CD4-positive, alpha-beta T cell (primary cell): ENCODE measurements at regions not wholly inside any gene's neighbourhood (a gene's known extent, or its start where the extent isn't known, plus 50 kb on each side); places are given as distances from the start of the nearest gene placed in this dataset.

Experiments
- ATAC-seq: fragments of 200-7000 bp; cut with Tn5 transposase; one replicate; pipeline ENCODE4 v1.10.0; 2022; ENCODE audit warnings: mild to moderate bottlenecking; ENCODE audit not compliant: poor library complexity
- CTCF ChIA-PET: fragments of 350-600 bp; sonication (Branson Sonifier 250); formaldehyde crosslinking; loops from one replicate; lab custom pipeline; 2021; ENCODE audit warnings: antibody characterized with exemption, inconsistent platforms; lab: Charles Lee
- POLR2A ChIA-PET: fragments of 350-600 bp; sonication (Branson Sonifier 250); formaldehyde crosslinking; loops from one replicate; lab custom pipeline; 2021; ENCODE audit warnings: antibody characterized with exemption, inconsistent platforms; lab: Charles Lee
- DNase-seq, 14 experiments: peaks; one replicate each; pipeline ENCODE4 v3.0.0-alpha.2; 2013 to 2020; ENCODE audit warnings: mixed read lengths in 2 of 14
- H3K27ac ChIP-seq, 2 donors: one replicate each; pipeline versions ENCODE4 v1.5.1 to v1.7.0; 2013; ENCODE audit warnings: low read length in 2 of 2, low read depth in 1 of 2, mild to moderate bottlenecking in 1 of 2
- H3K27me3 ChIP-seq, 2 experiments: 1 replicate in 1 of 2; 2 replicates in 1 of 2; pipeline versions ENCODE4 v1.6.1 to v1.7.0; 2013; ENCODE audit warnings: low read length in 2 of 2, control low read depth in 1 of 2, mild to moderate bottlenecking in 1 of 2, moderate library complexity in 1 of 2; ENCODE audit not compliant: insufficient read depth in 2 of 2, control insufficient read depth in 1 of 2
- H3K36me3 ChIP-seq: one replicate; pipeline ENCODE4 v1.6.1; 2013; ENCODE audit warnings: low read length, control low read depth; ENCODE audit not compliant: insufficient read depth
- H3K4me1 ChIP-seq: one replicate; pipeline ENCODE4 v1.6.1; 2013; ENCODE audit warnings: low read length, control low read depth; ENCODE audit not compliant: insufficient read depth
- H3K4me3 ChIP-seq: one replicate; pipeline ENCODE4 v1.5.1; 2013; ENCODE audit warnings: mild to moderate bottlenecking, low read length, moderate library complexity
- H3K9me3 ChIP-seq, 2 experiments: 1 replicate in 1 of 2; 2 replicates in 1 of 2; pipeline versions ENCODE4 v1.6.1 to v1.7.0; 2013; ENCODE audit warnings: low read length in 2 of 2, mild to moderate bottlenecking in 2 of 2, control low read depth in 1 of 2, moderate library complexity in 1 of 2; ENCODE audit not compliant: control insufficient read depth in 1 of 2, insufficient read depth in 1 of 2
- H3K27ac Mint-ChIP-seq: one replicate; pipeline ENCODE4 v1.8.0; 2020; ENCODE audit warnings: mixed read lengths
- H3K27me3 Mint-ChIP-seq: one replicate; pipeline ENCODE4 v1.8.0; 2021; ENCODE audit warnings: mixed read lengths
- H3K36me3 Mint-ChIP-seq: one replicate; pipeline ENCODE4 v1.8.0; 2021; ENCODE audit warnings: low read depth, mixed read lengths
- H3K4me1 Mint-ChIP-seq: one replicate; pipeline ENCODE4 v1.8.0; 2021; ENCODE audit warnings: low read depth, mixed read lengths
- H3K4me3 Mint-ChIP-seq: one replicate; pipeline ENCODE4 v1.8.0; 2020; ENCODE audit warnings: mild to moderate bottlenecking, mixed read lengths
- H3K9me3 Mint-ChIP-seq: one replicate; pipeline ENCODE4 v1.8.0; 2020; ENCODE audit warnings: mixed read lengths
- intact Hi-C, 2 experiments: fragments of 100-400 bp; cut with DNase I in 1 of 2; cut with micrococcal nuclease in 1 of 2; formaldehyde crosslinking; loops; one replicate each; pipeline versions ENCODE4 v1.15.1 to v1.9.0; 2023 to 2025; cut with DNase I, micrococcal nuclease
- TF ChIP-seq, protein P1 (sequence below): fragments of 200-600 bp; IDR thresholded peaks from one replicate; pipeline ENCODE4 v1.8.0; 2022; ENCODE audit warnings: antibody characterized with exemption, mild to moderate bottlenecking

GRCh38 chr14:98328496-98328895 is 943.5 kb downstream of the BCL11B start:
- no peak overlapping the region for H3K27ac ChIP-seq
- ChIA-PET POLR2A (no interaction called here), CTCF (no interaction called here)
- no peaks in the 10 kb centered on the region for H3K4me1 ChIP-seq
- ATAC-seq: no peak
- Mint-ChIP-seq H3K4me1 (peaks cover 4% of the 10 kb centered on the region), H3K36me3 (no peaks in the 10 kb centered on the region), H3K4me3 (no peak overlapping the region), H3K27me3 (no peaks in the 10 kb centered on the region), H3K9me3 (peaks cover 8% of the 10 kb centered on the region), H3K27ac (no peak overlapping the region)
- DNase-seq: no peak
- TF ChIP-seq, protein P1, sequence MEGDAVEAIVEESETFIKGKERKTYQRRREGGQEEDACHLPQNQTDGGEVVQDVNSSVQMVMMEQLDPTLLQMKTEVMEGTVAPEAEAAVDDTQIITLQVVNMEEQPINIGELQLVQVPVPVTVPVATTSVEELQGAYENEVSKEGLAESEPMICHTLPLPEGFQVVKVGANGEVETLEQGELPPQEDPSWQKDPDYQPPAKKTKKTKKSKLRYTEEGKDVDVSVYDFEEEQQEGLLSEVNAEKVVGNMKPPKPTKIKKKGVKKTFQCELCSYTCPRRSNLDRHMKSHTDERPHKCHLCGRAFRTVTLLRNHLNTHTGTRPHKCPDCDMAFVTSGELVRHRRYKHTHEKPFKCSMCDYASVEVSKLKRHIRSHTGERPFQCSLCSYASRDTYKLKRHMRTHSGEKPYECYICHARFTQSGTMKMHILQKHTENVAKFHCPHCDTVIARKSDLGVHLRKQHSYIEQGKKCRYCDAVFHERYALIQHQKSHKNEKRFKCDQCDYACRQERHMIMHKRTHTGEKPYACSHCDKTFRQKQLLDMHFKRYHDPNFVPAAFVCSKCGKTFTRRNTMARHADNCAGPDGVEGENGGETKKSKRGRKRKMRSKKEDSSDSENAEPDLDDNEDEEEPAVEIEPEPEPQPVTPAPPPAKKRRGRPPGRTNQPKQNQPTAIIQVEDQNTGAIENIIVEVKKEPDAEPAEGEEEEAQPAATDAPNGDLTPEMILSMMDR: no peak
- no peaks in the 10 kb centered on the region for H3K27me3 ChIP-seq
- intact Hi-C loops: no loop called here
- no peaks in the 10 kb centered on the region for H3K36me3 ChIP-seq
- no peak overlapping the region for H3K4me3 ChIP-seq
- no peaks in the 10 kb centered on the region for H3K9me3 ChIP-seq

- Mint-ChIP-seq H3K27me3 (no peaks in the 10 kb centered on the region), H3K9me3 (peaks cover 7% of the 10 kb centered on the region), H3K27ac (no peak overlapping the region), H3K36me3 (no peaks in the 10 kb centered on the region), H3K4me1 (no peaks in the 10 kb centered on the region), H3K4me3 (no peak overlapping the region)
- Histone ChIP-seq H3K4me3 (no peak overlapping the region), H3K27me3 (no peaks in the 10 kb centered on the region), H3K4me1 (no peaks in the 10 kb centered on the region), H3K27ac (no peak overlapping the region), H3K36me3 (no peaks in the 10 kb centered on the region), H3K9me3 (no peaks in the 10 kb centered on the region)
- ATAC-seq: no peak
- ChIA-PET POLR2A (no interaction called here), CTCF (no interaction called here)
- DNase-seq: no peak
- intact Hi-C loops: no loop called here
- TF ChIP-seq, protein P1: no peak
Observed at GRCh38 chr14:98334186-98334585, 937.8 kb downstream of the BCL11B start.

DNA sequence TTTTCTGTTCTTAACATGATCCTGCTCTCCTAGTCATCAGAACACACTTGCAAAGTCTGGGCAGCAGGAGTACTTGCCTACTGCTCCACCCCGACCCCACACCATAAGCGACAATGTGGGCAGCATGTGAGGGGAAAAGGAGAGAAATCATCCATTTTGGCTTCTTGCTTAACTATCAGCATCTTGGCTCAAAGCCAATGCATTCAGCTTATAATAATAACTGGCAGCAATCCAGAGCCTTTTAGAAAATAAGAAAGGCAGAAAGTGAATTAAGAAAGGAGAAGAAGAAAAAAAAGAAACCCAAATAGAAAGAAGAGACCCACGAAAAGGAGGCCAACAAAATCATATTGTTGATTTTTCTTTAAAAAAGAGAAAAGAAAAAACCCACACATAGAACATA is 930.8 kb downstream of the BCL11B start:
- Histone ChIP-seq H3K4me3 (no peak overlapping the region), H3K36me3 (no peaks in the 10 kb centered on the region), H3K27me3 (no peaks in the 10 kb centered on the region), H3K27ac (no peak overlapping the region), H3K4me1 (peaks cover 3% of the 10 kb centered on the region), H3K9me3 (no peaks in the 10 kb centered on the region)
- Mint-ChIP-seq H3K27me3 (no peaks in the 10 kb centered on the region), H3K36me3 (no peaks in the 10 kb centered on the region), H3K27ac (no peak overlapping the region), H3K4me3 (no peak overlapping the region), H3K9me3 (peaks cover 3% of the 10 kb centered on the region), H3K4me1 (peaks cover 5% of the 10 kb centered on the region)
- ChIA-PET POLR2A (no interaction called here), CTCF (no interaction called here)
- DNase-seq (no peak), ATAC-seq (no peak)
- intact Hi-C loops: no loop called here
- TF ChIP-seq, protein P1: no peak
